ENCODE measurements at regions not wholly inside any gene's neighbourhood (a gene's known extent, or its start where the extent isn't known, plus 50 kb on each side); places are given as distances from the start of the nearest gene placed in this dataset.

- TF ChIP-seq ZNF274 (IDR thresholded peaks at IDR 0.05; ENCODE audit: low read depth, low read length) (no peak), SUZ12 (IDR thresholded peaks at IDR 0.05; ENCODE audit: extremely low read depth, insufficient read depth, insufficient read length) (no peak), YY1 (IDR thresholded peaks at IDR 0.05; ENCODE audit: insufficient read depth, insufficient read length) (no peak)
Measured at GRCh38 chr6:167733740-167734661, 92.7 kb upstream of the AFDN start.

Measured in NT2/D1 (cell line).